Epidermal melanocyte (primary cell): ENCODE measurements at regions not wholly inside any gene's neighbourhood (a gene's known extent, or its start where the extent isn't known, plus 50 kb on each side); places are given as distances from the start of the nearest gene placed in this dataset.
"Not testable (repeated sequence)": the region's sequence is repeated elsewhere in the genome, so short reads cannot be mapped to it uniquely, and the experiment has no call there.

Experiments used
- DNase-seq: peaks from one replicate; pipeline ENCODE4 v3.0.0; 2011; ENCODE audit warnings: low spot score; ENCODE audit not compliant: insufficient read length

DNA sequence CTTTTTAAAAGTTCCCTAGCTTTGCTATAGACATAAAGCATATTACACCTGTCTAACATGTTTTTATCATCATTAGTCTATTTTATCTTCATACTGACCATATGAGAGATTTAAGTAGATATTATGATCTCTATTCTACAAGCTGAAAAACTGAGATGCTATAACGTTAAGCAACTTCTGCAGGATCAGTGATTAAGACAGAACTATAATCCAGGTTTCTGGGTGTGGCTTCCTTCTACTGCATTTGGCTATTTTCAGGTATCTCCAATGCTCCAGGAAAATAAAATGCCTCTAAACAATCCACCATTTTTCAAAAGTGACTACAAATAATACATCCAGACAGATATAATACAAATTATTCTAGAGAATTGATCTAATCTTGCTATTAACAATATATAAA, 53.4 kb downstream of the RGS2 start:
- no peak for DNase-seq

DNA sequence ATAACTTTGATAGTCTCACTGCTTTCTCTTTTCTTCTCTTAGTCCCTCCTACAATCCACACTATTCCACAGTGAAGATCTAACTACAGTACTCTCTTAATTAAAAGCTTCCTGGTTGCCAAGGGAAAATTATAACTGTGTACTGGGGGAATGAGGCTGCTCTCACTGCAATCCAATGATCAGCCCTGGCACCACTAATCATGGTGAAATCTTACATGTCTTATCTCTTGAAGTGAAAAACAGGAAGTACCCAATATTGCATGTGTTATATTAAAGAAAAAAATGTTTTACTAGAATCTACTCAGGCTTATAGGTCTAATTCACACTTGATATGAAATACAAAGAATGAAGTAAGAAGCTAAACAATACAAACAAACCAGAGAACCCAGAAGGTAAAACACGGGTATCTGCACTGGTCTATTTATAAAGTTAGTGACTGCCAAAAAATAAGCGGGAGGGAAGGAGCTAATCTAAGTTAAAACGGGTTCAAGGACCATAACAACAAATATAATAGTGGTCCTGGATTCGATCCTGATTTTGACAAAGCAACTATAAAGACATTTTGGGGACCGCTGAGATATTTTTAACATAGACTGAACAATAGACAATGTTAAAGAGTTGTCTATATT, 57.5 kb downstream of the RGS2 start:
- DNase-seq: no peak

DNA sequence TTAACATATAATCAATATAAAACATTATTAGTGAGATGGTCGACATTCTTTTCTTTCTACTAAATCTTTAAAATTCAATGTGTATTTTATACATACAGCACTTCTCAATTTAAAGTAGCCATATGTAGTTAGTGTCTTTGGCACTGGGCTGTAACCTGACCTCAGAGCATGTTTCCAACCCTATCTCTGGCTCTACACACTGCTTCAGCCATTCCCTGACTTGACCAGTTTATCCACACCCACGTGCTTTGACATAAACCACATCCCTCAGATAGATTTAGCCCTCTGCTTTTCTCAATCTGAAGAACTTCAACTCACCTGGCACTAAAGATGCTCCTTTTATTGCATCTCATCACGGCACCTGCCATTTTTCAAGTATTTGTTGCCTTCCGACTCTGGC, 58.3 kb downstream of the RGS2 start:
- DNase-seq: no peak

DNA sequence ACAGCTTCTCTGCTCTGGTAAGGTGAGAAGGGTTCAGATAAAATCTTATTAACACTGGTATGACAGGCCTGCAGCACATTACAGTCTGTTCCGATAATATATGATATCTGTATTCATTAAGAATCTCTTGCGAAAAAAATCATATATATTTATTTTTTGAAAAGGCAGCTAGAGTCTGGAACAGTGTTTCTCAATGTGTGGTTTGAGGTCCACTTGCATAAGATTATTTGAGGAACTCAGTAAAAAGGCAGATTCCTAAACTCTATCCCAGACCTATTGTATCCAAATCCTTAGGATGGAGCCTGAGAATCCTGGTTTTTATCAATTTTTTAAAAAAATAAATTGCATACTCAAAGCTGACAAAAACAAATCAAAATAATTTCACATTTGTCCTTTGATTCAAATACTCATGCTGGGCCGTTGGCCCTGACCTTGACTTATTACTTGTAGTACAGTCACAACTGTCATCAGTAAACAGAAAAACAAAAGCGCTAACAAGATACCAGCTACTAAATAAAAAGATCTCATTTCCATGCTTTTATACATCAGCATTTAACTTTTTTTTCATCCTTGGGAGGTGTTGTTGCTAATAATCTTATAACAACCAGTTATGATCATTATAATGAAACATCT, 60.6 kb downstream of the RGS2 start:
- DNase-seq: no peak

DNA sequence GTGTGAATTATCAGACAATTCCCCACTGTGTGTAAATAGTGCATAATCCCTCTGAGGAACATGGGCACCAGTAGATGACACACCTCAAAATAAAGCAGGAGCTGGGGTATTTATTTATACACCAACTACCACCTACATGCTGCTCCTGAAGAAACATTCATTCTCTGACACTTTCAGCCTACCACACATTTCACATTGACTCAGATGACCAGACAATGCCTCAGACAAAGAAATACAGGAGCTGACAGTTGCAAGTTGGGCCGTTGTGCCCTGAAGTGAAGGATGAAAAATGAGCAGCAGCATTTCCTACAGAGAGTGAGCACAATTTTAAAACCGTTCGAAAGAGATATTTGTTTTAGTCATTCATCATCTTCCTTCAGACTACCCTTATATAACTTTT, 63.2 kb downstream of the RGS2 start:
- DNase-seq: no peak

DNA sequence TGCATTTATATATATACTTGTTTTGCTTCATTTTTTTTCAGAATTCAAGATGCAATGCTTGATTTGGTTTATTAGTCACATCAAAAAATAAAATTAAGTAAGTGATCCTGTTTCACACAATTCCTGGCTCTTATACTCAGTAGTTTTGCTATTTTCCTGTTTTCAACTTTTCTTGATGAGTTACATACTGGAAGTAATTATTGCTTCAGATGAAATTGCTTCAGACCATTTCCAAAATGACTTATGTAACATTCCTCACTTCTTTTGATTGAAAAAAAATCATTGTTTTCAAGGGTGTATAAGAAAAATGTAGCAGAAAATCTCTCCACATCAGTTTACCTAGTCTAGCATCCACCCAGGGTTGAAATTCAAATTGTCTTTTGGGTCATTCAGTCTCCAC, 65.0 kb downstream of the RGS2 start:
- no peak for DNase-seq

DNA sequence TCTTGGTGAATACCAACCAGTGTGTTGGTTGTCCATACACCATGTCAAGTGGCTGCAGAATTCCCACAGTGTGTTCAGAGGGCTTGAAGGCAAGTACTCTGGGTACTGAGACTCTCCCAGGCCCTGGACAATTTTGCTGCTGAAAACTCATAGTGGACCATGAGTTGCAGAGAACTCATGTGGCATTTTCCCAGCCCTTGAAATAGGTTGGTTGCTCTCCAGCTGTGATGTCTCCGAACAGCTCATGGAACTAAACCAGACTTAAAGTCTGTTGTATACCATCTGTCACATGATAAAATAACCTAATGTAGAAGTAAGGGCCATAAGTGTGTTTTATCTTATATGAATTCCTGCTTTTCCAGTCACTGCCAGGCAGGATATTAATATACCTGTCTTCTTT, 67.8 kb downstream of the RGS2 start:
- no peak for DNase-seq

DNA sequence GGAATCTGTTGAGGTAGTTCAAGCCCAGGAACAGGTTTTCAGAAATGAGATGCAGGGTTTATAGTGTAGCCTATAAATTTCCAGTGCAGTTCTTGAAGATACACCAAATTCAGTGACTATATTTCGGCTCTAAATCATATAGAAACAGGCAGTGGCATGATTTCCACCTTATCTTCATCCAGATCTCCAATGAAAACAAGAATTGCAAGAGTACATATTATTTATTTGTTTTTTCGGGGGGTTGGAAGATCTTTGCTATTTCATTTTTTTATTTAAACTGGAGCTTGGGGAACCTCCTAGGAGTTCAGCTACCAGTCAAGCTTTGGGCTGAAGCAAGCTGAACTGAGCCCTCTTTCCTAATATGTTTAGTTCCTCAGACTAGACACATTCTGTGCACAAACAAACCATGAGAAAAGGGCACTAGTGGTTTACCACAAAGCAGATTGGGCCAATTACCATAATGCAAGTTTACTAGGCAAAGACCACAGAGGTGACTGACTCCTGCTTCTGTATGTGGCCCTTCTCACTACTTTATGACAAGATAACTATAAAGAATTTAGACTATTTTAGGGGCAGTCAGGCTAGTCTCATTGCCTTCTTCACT, 68.5 kb downstream of the RGS2 start:
- no peak for DNase-seq

DNA sequence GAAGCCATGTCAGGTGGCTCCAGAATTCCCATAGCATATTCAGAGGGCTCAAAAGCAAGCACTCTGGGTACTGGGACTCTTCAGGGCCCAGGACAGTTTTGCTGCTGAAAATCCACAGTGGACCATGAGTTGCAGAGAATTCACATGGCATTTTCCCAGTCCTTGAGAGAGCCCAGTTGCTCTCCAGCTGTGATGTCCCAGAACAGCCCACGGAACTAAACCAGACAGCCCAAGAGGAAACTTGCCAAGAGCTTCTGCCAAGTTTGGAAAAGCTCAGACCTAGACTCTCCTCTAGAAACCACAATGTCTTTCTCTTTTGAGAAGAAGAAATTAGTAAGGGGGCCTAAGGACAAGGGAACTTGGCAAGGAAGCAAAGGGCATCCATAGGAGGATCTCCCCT, 69.4 kb downstream of the RGS2 start:
- no peak for DNase-seq

DNA sequence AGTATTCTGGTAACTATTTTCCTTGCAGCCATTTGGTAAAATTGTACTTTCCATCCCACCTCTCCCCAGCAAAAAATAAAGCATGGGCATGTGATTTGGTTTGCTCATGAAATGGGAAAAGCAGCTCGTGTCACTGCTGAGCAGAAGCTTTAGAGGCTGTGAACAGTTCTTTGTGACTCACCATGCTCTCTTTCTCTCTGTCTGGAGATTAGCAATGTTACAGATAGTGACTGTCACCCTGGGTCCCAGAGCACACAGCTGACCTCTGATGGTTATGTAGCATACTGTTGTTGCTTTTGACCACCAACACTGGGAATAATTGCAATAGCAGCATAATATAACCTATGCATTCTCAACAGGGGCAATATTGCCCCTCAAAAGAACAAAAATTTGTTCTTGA, 70.6 kb downstream of the RGS2 start:
- DNase-seq: no peak

DNA sequence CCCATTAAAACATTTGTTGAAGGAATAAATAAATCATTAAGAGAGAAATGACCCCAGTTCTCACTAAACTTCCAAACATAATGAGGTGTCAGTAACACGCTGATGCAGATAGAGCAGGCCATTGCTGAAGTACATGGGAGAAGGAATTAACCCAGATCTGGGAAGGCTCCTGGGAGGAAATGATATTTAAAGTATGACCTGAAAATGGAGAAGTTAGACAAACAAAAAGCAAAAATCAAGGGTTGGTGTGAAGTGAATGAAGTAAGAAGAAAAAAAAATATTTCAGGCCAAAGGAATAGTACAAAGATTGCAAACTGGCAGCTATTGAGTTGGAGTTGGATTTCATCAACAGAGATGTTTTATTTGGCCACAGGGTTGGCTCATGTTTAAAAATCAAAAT, 71.4 kb downstream of the RGS2 start:
- DNase-seq: no peak

DNA sequence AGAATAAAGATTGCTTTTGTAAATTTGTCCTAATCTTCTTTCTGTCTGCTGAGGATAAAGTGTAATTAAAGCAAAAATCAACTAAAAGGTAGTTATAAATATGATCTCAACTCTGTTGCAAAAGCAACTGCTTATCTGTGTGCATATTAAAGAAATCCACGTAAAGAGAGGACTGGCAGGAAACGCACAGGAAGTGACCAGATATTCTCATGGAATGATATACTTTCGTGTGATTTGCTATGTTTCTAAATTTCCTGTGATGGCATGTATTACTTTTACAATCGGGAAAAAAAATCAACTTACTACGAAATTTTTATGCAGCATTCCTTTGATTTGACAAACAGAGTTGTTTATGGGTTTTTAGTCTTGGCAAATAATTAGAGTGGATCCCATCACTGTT, 75.4 kb downstream of the RGS2 start:
- DNase-seq: no peak

DNA sequence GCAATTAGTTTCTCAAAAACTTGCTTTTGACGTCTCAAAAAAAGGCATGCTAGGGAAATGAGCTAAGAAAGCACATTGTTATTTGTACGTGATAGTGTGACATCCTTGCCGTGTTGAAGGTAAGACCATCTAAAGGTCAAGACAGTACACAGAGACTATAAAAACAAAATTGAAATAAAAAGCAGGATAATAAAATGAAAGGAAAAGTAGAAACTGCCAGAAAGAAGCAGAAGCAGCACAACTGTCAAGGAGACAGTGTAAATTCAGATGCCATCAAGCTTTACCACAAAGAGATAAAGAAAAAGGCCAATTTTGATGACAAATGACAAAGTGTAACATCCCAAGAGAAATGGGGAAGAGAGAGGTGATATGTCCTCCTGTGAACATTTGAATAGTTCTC, 76.5 kb downstream of the RGS2 start:
- not testable (repeated sequence) for DNase-seq

DNA sequence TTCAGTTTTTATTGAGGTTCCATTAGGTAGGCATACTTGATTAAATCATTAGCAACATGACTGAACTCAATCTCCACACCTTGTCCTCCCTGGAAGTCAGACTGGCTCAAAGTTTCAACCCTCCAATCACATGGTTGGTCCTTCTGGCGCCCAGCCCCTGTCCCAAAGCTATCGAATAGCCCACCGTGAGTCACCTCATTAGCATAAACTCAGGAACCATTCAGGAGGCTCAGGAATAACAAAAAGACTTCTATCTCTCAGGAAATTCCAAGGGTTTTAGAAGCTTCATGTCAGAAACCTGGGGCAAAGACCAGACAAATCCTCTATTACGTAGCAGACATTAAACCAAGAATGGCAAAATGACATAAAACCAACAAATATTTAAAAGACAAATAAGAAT, 78.6 kb downstream of the RGS2 start:
- DNase-seq: no peak

DNA sequence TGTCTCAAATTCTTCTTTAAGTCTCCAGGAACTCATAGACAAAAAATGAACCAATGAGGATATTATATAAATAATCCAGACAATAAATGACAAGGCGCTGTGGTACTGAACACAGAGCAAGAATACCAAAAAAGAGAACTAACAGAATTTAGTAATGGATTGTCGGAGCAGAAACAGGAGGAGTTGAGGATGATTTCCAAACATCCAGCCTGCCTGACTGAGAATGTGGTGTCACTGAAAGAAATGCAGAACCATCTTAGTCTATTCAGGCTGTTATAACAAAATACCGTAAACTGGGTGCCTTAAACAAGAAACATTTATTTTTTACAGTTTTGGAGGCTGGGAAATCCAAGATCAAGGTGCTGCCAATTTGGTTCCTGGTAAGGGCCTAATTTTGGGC, 79.7 kb downstream of the RGS2 start:
- DNase-seq: no peak

DNA sequence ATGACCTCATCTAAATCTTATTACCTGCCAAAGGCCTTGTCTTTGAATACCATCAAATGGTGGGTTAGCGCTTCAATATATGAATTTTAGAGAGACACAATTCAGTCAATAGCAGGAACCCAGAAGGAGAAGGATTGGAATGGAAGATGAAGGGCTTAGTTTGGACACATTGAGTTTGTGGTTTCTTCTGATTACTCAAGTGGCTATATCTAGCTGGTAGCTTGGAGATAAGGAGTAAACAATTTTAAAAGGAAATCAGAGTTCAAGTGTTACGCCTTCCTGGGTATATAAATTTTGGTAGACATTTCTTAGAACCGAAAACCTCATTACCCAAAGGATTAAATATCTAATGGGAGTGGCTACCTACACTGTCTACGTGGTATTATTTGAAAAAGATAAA, 80.2 kb downstream of the RGS2 start:
- no peak for DNase-seq

DNA sequence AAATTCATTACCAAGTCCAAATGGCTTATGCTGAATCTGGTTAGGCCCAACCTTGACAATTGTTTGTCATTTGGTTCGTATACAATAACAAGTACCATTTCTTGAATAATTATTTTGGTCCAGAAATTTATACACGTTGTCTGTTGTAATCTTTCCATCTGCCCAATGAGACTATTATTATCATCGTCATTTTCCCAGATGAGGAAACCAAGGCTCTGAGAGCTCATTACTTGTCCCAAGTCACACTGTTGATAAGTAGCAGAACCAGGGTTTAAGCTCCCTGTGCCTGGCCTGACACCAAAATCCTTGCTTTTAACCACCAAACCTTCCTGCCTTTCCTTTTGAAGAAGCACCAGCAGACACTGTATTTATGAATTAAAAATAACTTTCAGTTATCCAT, 81.3 kb downstream of the RGS2 start:
- DNase-seq: no peak

DNA sequence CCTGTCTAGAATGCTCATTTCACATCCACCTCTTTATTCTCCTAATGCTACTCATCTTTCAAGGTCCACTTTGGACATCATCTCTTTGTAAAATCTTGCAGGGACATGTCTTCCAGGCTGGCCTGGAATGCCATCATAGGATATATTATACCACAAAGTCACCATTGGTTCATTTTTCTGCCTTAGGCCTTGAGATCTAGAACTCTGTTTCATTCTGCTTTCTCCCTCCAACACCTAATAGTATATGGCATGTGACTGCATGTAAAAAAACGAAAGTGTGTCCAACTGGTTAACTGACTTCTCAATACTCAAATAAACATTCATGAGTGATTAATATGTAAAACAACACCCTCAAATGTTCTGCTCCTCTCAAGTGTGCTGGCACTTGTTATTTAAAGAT, 84.1 kb downstream of the RGS2 start:
- DNase-seq: no peak

DNA sequence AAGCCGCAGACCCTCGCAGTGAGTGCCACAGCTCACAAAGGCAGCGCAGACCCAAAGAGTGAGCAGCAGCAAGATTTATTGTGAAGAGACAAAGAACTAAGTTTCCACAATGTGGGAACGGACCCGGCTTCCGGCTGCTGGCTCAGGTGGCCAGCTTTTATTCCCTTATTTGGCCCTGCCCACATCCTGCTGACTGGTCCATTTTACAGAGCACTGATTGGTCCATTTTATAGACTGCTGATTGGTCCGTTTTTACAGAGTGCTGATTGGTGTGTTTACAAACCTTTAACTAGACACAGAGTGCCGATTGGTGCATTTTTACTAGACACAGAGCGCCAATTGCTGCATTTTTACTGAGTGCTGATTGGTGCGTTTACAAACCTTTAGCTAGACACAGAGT, 86.6 kb downstream of the RGS2 start:
- not testable (repeated sequence) for DNase-seq

DNA sequence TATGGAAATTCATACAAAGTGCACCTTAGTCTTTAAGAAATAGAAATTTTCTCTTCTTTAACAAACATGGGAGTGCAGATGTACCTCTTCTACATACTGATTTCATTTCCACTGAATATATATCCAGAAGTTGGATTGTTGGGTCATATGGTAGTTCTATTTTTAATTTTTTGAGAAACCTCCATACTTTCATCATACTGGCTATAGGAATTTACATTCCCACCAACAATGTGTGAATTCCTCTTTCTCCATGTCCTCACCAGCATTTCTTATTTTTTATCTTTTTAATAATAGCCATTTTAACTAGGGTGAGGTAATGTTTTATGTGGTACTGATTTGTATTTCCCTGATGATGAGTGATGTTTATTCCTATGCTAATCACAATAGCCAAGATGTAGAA, 87.5 kb downstream of the RGS2 start:
- DNase-seq: no peak

DNA sequence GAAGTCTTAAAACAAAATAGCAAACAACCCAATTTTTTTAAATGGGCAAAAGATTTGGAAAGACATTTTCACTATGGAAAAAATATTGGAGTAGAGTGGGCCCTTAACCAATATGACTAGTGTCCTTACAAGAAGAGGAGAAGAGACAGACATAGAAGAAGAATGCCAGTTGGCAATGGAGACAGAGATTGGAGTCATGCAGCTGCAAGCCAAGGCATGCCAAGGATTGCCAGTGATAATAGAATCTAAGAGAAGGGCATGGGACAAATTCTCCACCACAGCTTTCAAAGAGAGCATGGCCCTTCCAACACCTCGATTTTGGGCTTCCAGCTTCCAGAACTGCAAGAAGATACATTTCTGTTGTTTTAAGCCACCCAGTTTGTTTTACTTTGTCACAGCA, 92.7 kb downstream of the RGS2 start:
- no peak for DNase-seq

DNA sequence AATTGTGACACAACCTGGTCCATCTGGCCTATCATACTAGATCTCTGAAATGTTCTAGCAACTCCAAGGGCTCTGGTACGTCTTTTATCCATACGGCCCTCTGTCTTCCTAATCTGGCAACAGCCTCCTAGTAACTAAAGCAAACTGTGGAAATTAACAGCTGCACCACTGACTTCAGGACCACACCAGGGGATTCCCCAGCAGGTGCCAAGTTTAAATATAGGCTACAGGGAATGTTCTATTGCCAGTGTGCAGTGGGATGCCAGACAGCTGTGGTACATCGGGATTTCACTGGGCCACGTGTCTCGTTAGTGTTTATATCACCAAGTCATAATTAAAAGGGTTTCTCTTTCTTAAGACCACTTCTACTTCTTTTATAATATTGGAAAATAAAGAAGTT, 94.3 kb downstream of the RGS2 start:
- DNase-seq: no peak

DNA sequence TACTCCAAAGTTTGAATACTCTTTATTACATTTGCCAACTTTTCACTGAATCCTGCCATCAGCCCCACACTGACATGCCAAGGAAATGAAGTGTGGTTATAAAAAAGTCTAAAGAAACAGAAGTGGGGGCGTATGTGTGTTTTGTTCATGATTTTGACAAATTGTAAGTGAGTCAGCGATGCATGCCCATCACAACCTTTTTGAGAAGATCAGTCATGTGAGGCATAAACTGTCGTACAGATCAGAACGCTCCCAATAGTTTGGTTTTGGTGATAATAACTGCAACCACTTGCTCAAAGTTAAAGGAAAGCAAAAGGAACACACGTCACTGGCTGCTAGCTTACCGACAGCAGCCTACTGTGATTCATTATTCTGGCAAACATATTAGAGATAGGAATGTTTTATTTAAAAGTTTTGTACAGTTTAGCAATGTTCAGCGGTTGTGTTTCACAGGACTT, 95.6 kb downstream of the RGS2 start:
- DNase-seq: no peak
